HG03439 (cell line): ENCODE measurements at regions not wholly inside any gene's neighbourhood (a gene's known extent, or its start where the extent isn't known, plus 50 kb on each side); places are given as distances from the start of the nearest gene placed in this dataset.
"Not testable (repeated sequence)": the region's sequence is repeated elsewhere in the genome, so short reads cannot be mapped to it uniquely, and the experiment has no call there.

Experiments used
- ATAC-seq: cut with Tn5 transposase; IDR thresholded peaks from one replicate; pipeline ENCODE4 v1.9.1; 2021; ENCODE audit warnings: mild to moderate bottlenecking, moderate library complexity; ENCODE audit not compliant: unreplicated experiment

DNA sequence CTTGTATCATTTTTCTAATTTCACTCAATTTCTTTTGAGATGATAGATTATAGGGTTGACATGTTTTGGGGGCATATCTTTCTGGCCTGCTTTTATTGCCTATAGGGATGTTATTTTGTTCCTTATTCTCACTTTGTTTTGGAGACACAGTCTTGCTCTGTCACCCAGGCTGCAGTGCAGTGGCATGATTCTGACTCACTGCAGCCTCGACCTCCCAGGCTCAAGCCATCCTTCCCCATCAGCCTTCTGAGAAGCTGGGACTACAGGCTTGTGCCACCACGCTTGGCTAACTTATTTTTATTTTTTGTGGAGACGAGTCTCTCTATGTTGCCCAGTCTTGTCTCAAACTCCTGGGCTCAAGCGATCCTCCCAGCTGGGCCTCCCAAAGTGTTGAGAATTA, 72.8 kb upstream of the FAN1 start:
- ATAC-seq, result no peak

DNA sequence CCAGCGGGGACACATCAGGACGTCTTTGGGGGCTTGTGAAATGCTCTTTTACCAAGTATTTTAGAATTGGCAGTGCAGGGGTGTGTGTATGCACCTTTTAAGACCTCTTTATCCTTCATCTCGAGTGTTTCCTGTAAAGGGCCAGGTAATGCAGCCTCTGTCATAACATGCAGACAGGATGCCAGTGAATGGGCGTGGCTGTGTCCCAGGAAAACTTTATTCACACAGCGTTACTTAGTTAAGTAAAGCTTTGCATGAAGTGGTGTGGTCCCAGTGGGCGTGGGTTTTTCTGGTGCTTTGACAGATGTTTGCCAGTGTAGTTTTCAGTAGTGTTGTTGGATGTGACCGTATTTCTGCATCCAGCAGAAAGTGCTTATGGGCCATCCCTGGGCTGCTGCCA, 70.3 kb upstream of the FAN1 start:
- ATAC-seq, result not testable (repeated sequence)

DNA sequence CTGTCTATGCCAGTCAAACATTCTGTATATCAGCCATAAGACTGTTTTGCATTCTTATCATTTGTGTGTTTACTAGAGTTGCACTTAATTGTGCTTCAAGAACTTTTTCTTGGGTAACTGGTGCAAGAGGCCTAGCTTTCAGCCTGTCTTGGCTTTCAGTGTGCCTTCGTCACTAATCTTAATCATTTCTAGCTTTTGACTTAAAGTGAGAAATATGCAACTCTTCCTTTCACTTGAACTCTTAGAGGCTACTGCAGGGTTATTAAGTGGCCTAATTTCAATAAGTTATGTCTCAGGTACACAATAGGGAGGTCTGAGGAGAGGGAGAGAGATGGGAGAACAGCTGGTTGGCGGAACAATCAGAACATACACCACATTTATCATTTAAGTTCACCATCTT, 62.1 kb upstream of the FAN1 start:
- not testable (repeated sequence) for ATAC-seq

DNA sequence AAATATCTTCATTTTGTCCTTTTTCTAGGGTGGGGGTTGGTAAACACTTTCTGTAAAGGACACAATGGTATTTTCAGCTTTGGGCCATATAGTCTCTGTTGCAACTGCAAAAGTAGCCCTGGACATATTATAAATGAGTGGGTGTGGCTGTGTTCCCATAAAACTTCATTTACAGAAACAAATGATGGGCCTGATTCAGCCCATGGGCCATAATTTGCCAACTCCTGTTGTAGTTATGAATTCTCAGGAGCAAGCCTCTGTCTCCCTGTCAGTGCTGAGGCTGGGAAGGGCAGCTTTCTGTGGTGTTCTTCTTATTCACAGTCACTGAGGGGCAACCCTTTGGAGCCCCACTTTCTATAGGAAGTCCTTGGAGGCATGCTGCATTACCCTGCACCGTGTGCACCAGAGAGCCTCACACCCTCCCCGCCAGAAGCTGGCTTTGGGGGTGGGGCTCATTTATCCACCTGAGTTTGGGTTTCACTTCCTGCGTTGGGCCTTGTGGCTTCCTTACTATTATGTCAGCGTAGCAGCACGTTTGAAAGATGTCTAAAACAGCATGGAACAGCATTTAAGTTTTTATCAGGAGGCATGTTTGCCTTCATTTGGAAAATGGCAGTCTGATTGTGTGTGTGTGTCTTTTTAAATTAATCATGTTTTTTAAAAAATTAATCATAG, 60.8 kb upstream of the FAN1 start:
- not testable (repeated sequence) for ATAC-seq

DNA sequence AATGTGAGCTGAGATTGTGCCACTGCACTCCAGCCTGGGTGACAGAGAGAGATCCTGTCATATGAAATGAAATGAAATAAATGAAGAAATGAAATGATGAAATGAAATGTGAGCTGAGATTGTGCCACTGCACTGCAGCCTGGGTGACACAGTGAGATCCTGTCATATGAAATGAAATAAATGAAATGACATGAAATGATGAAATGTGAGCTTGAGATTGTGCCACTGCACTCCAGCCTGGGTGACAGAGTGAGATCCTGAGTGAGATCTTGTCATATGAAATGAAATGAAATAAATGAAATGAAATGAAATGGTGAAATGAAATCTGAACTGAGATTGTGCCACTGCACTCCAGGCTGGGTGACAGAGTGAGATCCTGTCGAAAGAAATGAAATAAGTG, 58.2 kb upstream of the FAN1 start:
- ATAC-seq, result not testable (repeated sequence)
